ENCODE measurements at regions not wholly inside any gene's neighbourhood (a gene's known extent, or its start where the extent isn't known, plus 50 kb on each side); places are given as distances from the start of the nearest gene placed in this dataset.

DNA sequence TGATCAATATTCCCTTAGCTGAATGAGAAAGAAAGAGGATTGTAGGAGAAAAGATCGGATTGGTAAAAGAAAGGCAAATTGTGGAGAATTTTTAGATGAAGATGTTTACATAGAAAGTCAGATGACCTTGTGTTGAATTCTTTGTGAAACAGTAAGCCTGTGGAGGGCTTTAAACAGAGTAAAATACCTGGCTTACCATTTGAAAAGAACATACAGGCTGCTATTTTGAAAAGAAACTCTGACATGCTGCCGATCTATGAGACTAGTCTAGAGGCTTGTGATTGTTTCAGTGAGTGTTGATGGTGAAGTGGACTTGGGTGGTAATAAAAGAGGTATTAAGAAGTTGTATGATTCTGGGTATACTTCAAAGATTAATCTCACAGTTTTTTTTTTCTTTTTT is 938.9 kb upstream of the PRR20A start:
- no peak overlapping the region for H3K4me3 Mint-ChIP-seq (ENCODE audit: unreplicated experiment)
- no peak for FAIRE-seq

DNA sequence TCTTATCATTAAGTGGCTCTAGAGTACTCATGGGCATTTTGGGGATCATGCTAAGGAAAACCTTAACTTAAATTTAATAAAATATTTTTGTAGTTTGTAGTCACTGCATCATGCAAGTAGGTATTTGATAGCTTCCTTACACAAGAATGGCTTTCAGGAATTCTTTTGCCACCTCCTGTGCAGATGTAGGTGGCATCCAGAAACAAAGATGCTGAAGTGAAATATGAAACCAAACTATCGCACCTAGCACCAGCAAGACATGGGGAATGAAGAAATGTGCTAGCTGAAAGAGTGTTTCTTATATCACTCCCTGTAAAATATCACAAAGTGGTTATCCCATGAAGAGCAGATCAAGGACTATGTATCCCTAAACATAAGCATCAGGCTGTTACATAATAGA is 924.5 kb upstream of the PRR20A start:
- no peak for FAIRE-seq
- no peaks in the 10 kb centered on the region for H3K27me3 Mint-ChIP-seq (ENCODE audit: low read depth, unreplicated experiment)
- H3K36me3 Mint-ChIP-seq (ENCODE audit: low read depth, unreplicated experiment), result no peaks in the 10 kb centered on the region
- H3K4me1 ChIP-seq (ENCODE audit: insufficient read depth, low read length), result no peaks in the 10 kb centered on the region
- H3K4me2 ChIP-seq (ENCODE audit: low read length), result no peak overlapping the region
- no peaks in the 10 kb centered on the region for H3K4me1 Mint-ChIP-seq (ENCODE audit: low read depth, unreplicated experiment)
- H4K20me1 ChIP-seq (ENCODE audit: insufficient read depth, low read length), result no peaks in the 10 kb centered on the region
- no peak for TF ChIP-seq EZH2 (IDR thresholded peaks at IDR 0.05; ENCODE audit: insufficient read depth, low read length)
- TF ChIP-seq, protein P1, sequence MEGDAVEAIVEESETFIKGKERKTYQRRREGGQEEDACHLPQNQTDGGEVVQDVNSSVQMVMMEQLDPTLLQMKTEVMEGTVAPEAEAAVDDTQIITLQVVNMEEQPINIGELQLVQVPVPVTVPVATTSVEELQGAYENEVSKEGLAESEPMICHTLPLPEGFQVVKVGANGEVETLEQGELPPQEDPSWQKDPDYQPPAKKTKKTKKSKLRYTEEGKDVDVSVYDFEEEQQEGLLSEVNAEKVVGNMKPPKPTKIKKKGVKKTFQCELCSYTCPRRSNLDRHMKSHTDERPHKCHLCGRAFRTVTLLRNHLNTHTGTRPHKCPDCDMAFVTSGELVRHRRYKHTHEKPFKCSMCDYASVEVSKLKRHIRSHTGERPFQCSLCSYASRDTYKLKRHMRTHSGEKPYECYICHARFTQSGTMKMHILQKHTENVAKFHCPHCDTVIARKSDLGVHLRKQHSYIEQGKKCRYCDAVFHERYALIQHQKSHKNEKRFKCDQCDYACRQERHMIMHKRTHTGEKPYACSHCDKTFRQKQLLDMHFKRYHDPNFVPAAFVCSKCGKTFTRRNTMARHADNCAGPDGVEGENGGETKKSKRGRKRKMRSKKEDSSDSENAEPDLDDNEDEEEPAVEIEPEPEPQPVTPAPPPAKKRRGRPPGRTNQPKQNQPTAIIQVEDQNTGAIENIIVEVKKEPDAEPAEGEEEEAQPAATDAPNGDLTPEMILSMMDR (IDR thresholded peaks at IDR 0.05; ENCODE audit: insufficient read depth, low read depth, low read length), result no peak
- H3K36me3 ChIP-seq (ENCODE audit: insufficient read depth, low read length), result no peaks in the 10 kb centered on the region
- no peak overlapping the region for H3K27ac Mint-ChIP-seq (ENCODE audit: unreplicated experiment)
- no peak overlapping the region for H3K4me3 ChIP-seq (ENCODE audit: insufficient read depth, low read depth, low read length)
- no peak overlapping the region for H2AFZ ChIP-seq (ENCODE audit: low read depth, low read length)
- H3K9ac ChIP-seq (ENCODE audit: low read length), result no peak overlapping the region
- no peaks in the 10 kb centered on the region for H3K27me3 ChIP-seq (ENCODE audit: insufficient read depth, low read length)
- no peak overlapping the region for H3K27ac ChIP-seq (ENCODE audit: low read depth, low read length)
- no peak overlapping the region for H3K4me3 Mint-ChIP-seq (ENCODE audit: unreplicated experiment)
- H3K9me3 Mint-ChIP-seq (ENCODE audit: unreplicated experiment), result peaks cover under 1% of the 10 kb centered on the region
- DNase-seq (ENCODE audit: low read depth), result no peak
- no peaks in the 10 kb centered on the region for H3K79me2 ChIP-seq (ENCODE audit: insufficient read depth, low read length)
- peaks cover 12% of the 10 kb centered on the region for H3K9me3 ChIP-seq (ENCODE audit: insufficient read depth, low read depth, low read length)

More for the DNA sequence above, 938.9 kb upstream of the PRR20A start:
- Histone ChIP-seq H3K27me3 (ENCODE audit: insufficient read depth, low read length) (no peaks in the 10 kb centered on the region), H3K36me3 (ENCODE audit: insufficient read depth, low read length) (no peaks in the 10 kb centered on the region), H3K4me2 (ENCODE audit: low read length) (no peak overlapping the region), H3K9ac (ENCODE audit: low read length) (no peak overlapping the region), H2AFZ (ENCODE audit: low read depth, low read length) (no peak overlapping the region), H3K4me1 (ENCODE audit: insufficient read depth, low read length) (no peaks in the 10 kb centered on the region), H3K9me3 (ENCODE audit: insufficient read depth, low read depth, low read length) (peaks cover 2% of the 10 kb centered on the region), H3K27ac (ENCODE audit: low read depth, low read length) (no peak overlapping the region), H3K4me3 (ENCODE audit: insufficient read depth, low read depth, low read length) (no peak overlapping the region), H3K79me2 (ENCODE audit: insufficient read depth, low read length) (no peaks in the 10 kb centered on the region), H4K20me1 (ENCODE audit: insufficient read depth, low read length) (no peaks in the 10 kb centered on the region)
- H3K27ac Mint-ChIP-seq (ENCODE audit: unreplicated experiment), result no peak overlapping the region
- no peak for DNase-seq (ENCODE audit: low read depth)
- TF ChIP-seq, protein P1 (IDR thresholded peaks at IDR 0.05; ENCODE audit: insufficient read depth, low read depth, low read length), result no peak
- TF ChIP-seq EZH2 (IDR thresholded peaks at IDR 0.05; ENCODE audit: insufficient read depth, low read length), result no peak
- H3K9me3 Mint-ChIP-seq (ENCODE audit: unreplicated experiment), result no peaks in the 10 kb centered on the region
- H3K27me3 Mint-ChIP-seq (ENCODE audit: low read depth, unreplicated experiment), result no peaks in the 10 kb centered on the region
- H3K4me1 Mint-ChIP-seq (ENCODE audit: low read depth, unreplicated experiment), result no peaks in the 10 kb centered on the region
- H3K36me3 Mint-ChIP-seq (ENCODE audit: low read depth, unreplicated experiment), result no peaks in the 10 kb centered on the region

DNA sequence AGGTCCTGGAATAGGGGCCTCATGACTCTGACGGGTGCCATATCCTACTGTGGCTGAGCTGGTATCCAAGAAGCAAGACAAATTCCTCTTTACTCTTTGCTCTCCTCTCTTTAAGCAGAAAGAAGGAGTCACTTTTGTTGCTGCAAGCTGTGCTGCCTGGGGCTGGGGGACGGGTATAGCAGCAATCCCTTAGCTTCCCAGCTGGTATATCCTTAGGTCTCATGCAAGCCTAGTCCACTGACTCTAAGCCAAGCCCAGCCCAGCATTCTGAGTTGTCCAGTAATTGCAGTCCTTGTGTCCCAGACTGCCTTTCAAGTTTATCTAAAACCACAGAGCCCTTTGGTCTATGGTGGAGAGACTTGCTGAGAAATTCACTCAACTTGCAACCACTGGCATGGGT is 893.0 kb upstream of the PRR20A start:
- no peaks in the 10 kb centered on the region for H3K27me3 ChIP-seq (ENCODE audit: insufficient read depth, low read length)
- H3K79me2 ChIP-seq (ENCODE audit: insufficient read depth, low read length), result no peaks in the 10 kb centered on the region
- Mint-ChIP-seq H3K4me1 (ENCODE audit: low read depth, unreplicated experiment) (no peaks in the 10 kb centered on the region), H3K36me3 (ENCODE audit: low read depth, unreplicated experiment) (no peaks in the 10 kb centered on the region), H3K9me3 (ENCODE audit: unreplicated experiment) (no peaks in the 10 kb centered on the region), H3K27me3 (ENCODE audit: low read depth, unreplicated experiment) (no peaks in the 10 kb centered on the region), H3K4me3 (ENCODE audit: unreplicated experiment) (no peak overlapping the region), H3K27ac (ENCODE audit: unreplicated experiment) (no peak overlapping the region)
- FAIRE-seq (no peak), DNase-seq (ENCODE audit: low read depth) (no peak)
- H3K36me3 ChIP-seq (ENCODE audit: insufficient read depth, low read length), result no peaks in the 10 kb centered on the region
- H3K4me2 ChIP-seq (ENCODE audit: low read length), result no peak overlapping the region
- no peak overlapping the region for H3K27ac ChIP-seq (ENCODE audit: low read depth, low read length)
- H3K4me1 ChIP-seq (ENCODE audit: insufficient read depth, low read length), result no peaks in the 10 kb centered on the region
- H2AFZ ChIP-seq (ENCODE audit: low read depth, low read length), result no peak overlapping the region
- no peaks in the 10 kb centered on the region for H4K20me1 ChIP-seq (ENCODE audit: insufficient read depth, low read length)
- TF ChIP-seq EZH2 (IDR thresholded peaks at IDR 0.05; ENCODE audit: insufficient read depth, low read length), result no peak
- TF ChIP-seq, protein P1 (IDR thresholded peaks at IDR 0.05; ENCODE audit: insufficient read depth, low read depth, low read length), result no peak
- H3K4me3 ChIP-seq (ENCODE audit: insufficient read depth, low read depth, low read length), result no peak overlapping the region
- H3K9ac ChIP-seq (ENCODE audit: low read length), result no peak overlapping the region
- no peaks in the 10 kb centered on the region for H3K9me3 ChIP-seq (ENCODE audit: insufficient read depth, low read depth, low read length)

Data from astrocyte (in vitro differentiated cells and primary cell).